Right lobe of liver (tissue), 4 donors: ENCODE measurements at regions not wholly inside any gene's neighbourhood (a gene's known extent, or its start where the extent isn't known, plus 50 kb on each side); places are given as distances from the start of the nearest gene placed in this dataset.

ENCODE experiments used
- POLR2A ChIP-seq: fragments of 450-650 bp; IDR thresholded peaks from one replicate; pipeline ENCODE4 v1.6.1; 2017; ENCODE audit warnings: antibody characterized with exemption, mild to moderate bottlenecking
- TF ChIP-seq, protein P1 (sequence below), 4 donors: fragments of 200-600 bp in 3 of 4; fragments of 450-650 bp in 1 of 4; IDR thresholded peaks; one replicate each; pipeline versions ENCODE4 v1.5.1 to v1.8.0; 2016 to 2022; ENCODE audit warnings: antibody characterized with exemption in 4 of 4, mild to moderate bottlenecking in 2 of 4
- donor health status: DM: no; HTN: no; CAD: no.
- donor health status: DM: no; HTN: no; CAD: no.
- donor health status: DM: no; HTN: yes; CAD: no.

DNA sequence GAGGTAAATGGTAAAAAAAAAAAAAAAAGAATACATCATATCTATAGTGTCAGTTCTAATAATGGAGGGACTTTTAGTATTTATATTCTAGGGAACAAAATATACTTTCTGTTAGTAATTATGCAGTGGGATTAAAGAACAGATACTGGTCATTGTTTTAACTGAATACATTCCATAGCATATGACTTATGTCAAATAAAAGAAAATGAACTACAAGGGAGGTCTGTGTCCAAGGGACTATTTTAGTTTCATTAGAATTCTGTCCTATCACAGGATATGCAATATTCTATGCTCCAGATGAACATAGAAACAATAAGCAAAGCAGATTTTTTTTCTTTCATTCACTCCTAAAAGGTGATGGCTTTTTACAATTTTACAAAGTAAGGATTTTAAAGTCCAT is 154.2 kb upstream of the ZEB2 start:
- TF ChIP-seq, protein P1, sequence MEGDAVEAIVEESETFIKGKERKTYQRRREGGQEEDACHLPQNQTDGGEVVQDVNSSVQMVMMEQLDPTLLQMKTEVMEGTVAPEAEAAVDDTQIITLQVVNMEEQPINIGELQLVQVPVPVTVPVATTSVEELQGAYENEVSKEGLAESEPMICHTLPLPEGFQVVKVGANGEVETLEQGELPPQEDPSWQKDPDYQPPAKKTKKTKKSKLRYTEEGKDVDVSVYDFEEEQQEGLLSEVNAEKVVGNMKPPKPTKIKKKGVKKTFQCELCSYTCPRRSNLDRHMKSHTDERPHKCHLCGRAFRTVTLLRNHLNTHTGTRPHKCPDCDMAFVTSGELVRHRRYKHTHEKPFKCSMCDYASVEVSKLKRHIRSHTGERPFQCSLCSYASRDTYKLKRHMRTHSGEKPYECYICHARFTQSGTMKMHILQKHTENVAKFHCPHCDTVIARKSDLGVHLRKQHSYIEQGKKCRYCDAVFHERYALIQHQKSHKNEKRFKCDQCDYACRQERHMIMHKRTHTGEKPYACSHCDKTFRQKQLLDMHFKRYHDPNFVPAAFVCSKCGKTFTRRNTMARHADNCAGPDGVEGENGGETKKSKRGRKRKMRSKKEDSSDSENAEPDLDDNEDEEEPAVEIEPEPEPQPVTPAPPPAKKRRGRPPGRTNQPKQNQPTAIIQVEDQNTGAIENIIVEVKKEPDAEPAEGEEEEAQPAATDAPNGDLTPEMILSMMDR (IDR thresholded peaks at IDR 0.05): no peak
- TF ChIP-seq POLR2A: no peak
